ENCODE measurements at regions not wholly inside any gene's neighbourhood (a gene's known extent, or its start where the extent isn't known, plus 50 kb on each side); places are given as distances from the start of the nearest gene placed in this dataset.

- DNase-seq, result no peak
Observed at GRCh38 chr13:85535316-85536084, 263.7 kb downstream of the SLITRK6 start.

GRCh38 chr13:85533911-85534310, 265.3 kb downstream of the SLITRK6 start:
- no peak for DNase-seq

- no peak for DNase-seq
Observed at GRCh38 chr13:85529218-85529594, 270.0 kb downstream of the SLITRK6 start.

- DNase-seq, result no peak
Observed at GRCh38 chr13:85528491-85529217, 270.6 kb downstream of the SLITRK6 start.

- no peak for DNase-seq
Observed at GRCh38 chr13:85527316-85527715, 271.9 kb downstream of the SLITRK6 start.

GRCh38 chr13:85525411-85525810, 273.8 kb downstream of the SLITRK6 start:
- no peak for DNase-seq

- no peak for DNase-seq
Observed at GRCh38 chr13:85521657-85522056, 277.6 kb downstream of the SLITRK6 start.

GRCh38 chr13:85520445-85520844, 278.8 kb downstream of the SLITRK6 start:
- DNase-seq, result no peak

- DNase-seq, result no peak
Observed at GRCh38 chr13:85519363-85519762, 279.9 kb downstream of the SLITRK6 start.

GRCh38 chr13:85512421-85512820, 286.8 kb downstream of the SLITRK6 start:
- DNase-seq, result no peak

- no peak for DNase-seq
Observed at GRCh38 chr13:85509512-85509911, 289.7 kb downstream of the SLITRK6 start.

GRCh38 chr13:85508683-85509329, 290.4 kb downstream of the SLITRK6 start:
- DNase-seq, result no peak

- no peak for DNase-seq
Observed at GRCh38 chr13:85503797-85504196, 295.4 kb downstream of the SLITRK6 start.

- no peak for DNase-seq
Observed at GRCh38 chr13:85501616-85502015, 297.6 kb downstream of the SLITRK6 start.

GRCh38 chr13:85500696-85501256, 298.4 kb downstream of the SLITRK6 start:
- no peak for DNase-seq

GRCh38 chr13:85498774-85499173, 300.4 kb downstream of the SLITRK6 start:
- no peak for DNase-seq

GRCh38 chr13:85497652-85498051, 301.6 kb downstream of the SLITRK6 start:
- DNase-seq, result no peak

GRCh38 chr13:85492283-85492682, 306.9 kb downstream of the SLITRK6 start:
- no peak for DNase-seq

- no peak for DNase-seq
Observed at GRCh38 chr13:85486663-85487062, 312.6 kb downstream of the SLITRK6 start.

GRCh38 chr13:85473144-85473543, 326.1 kb downstream of the SLITRK6 start:
- DNase-seq, result no peak

- no peak for DNase-seq
Observed at GRCh38 chr13:85469320-85469719, 329.9 kb downstream of the SLITRK6 start.

GRCh38 chr13:85462792-85463425, 336.3 kb downstream of the SLITRK6 start:
- DNase-seq, result no peak

- DNase-seq, result no peak
Observed at GRCh38 chr13:85461621-85462020, 337.6 kb downstream of the SLITRK6 start.

Measured in stimulated activated CD4-positive, alpha-beta T cell treated with anti-CD3 and anti-CD28 coated beads, Interleukin-12 subunit alpha, Interleukin-12 subunit beta, amount 100 ng/mL, for 4 hours (primary cell).